ENCODE measurements at regions not wholly inside any gene's neighbourhood (a gene's known extent, or its start where the extent isn't known, plus 50 kb on each side); places are given as distances from the start of the nearest gene placed in this dataset.

- TF ChIP-seq CTCF (IDR thresholded peaks at IDR 0.05 in 2 of 3, conservative IDR thresholded peaks at IDR 0.05 in 1 of 3; ENCODE audit: control insufficient read depth in 2 of 3, extremely low read depth in 1 of 3, insufficient read depth in 1 of 3, low read depth in 3 of 3, low read length in 3 of 3) (no peak), EGR1 (IDR thresholded peaks at IDR 0.05; ENCODE audit: borderline replicate concordance in 1 of 2, low read depth in 2 of 2, low read length in 2 of 2) (no peak)
Measured at GRCh38 chr4:19497705-19498104, 754.0 kb upstream of the SLIT2 start.

Data from GM12878 (cell line).